Choroid plexus epithelial cell (primary cell): ENCODE measurements at regions not wholly inside any gene's neighbourhood (a gene's known extent, or its start where the extent isn't known, plus 50 kb on each side); places are given as distances from the start of the nearest gene placed in this dataset.
"Not testable (repeated sequence)": the region's sequence is repeated elsewhere in the genome, so short reads cannot be mapped to it uniquely, and the experiment has no call there.

Experiments used
- DNase-seq: peaks from one replicate; pipeline ENCODE4 v3.0.0-alpha.2; 2010; ENCODE audit warnings: low read depth
- H3K4me3 ChIP-seq: 2 replicates; pipeline ENCODE4 v1.5.1; 2011; ENCODE audit warnings: low read depth, mild to moderate bottlenecking, control low read depth, low read length, moderate library complexity
- CTCF ChIP-seq: conservative IDR thresholded peaks from 2 replicates; pipeline ENCODE4 v1.5.1; 2011; ENCODE audit warnings: low read depth, mild to moderate bottlenecking, control low read depth, inconsistent platforms, low read length, moderate library complexity

GRCh38 chr2:239595726-239596125, 194.9 kb upstream of the HDAC4 start:
- no peak for TF ChIP-seq CTCF
- no peak overlapping the region for H3K4me3 ChIP-seq
- no peak for DNase-seq

- no peak for TF ChIP-seq CTCF
- DNase-seq, result no peak
Measured at GRCh38 chr2:239594772-239595608, 194.2 kb upstream of the HDAC4 start.

GRCh38 chr2:239594019-239594771, 193.4 kb upstream of the HDAC4 start:
- DNase-seq, result no peak
- no peak overlapping the region for H3K4me3 ChIP-seq
- TF ChIP-seq CTCF, result no peak

More at GRCh38 chr2:239594772-239595608, 194.2 kb upstream of the HDAC4 start:
- H3K4me3 ChIP-seq, result no peak overlapping the region

- TF ChIP-seq CTCF, result no peak
- H3K4me3 ChIP-seq, result no peak overlapping the region
- no peak for DNase-seq
Measured at GRCh38 chr2:239593455-239593854, 192.6 kb upstream of the HDAC4 start.

GRCh38 chr2:239592629-239593290, 191.9 kb upstream of the HDAC4 start:
- not testable (repeated sequence) for DNase-seq, H3K4me3 ChIP-seq

- no peak for DNase-seq
- H3K4me3 ChIP-seq, result no peak overlapping the region
- TF ChIP-seq CTCF, result no peak
Measured at GRCh38 chr2:239590995-239591915, 190.4 kb upstream of the HDAC4 start.

GRCh38 chr2:239590276-239590675, 189.5 kb upstream of the HDAC4 start:
- TF ChIP-seq CTCF, result no peak
- DNase-seq, result no peak
- no peak overlapping the region for H3K4me3 ChIP-seq
